NCI-H1417 (cell line): ENCODE measurements at regions not wholly inside any gene's neighbourhood (a gene's known extent, or its start where the extent isn't known, plus 50 kb on each side); places are given as distances from the start of the nearest gene placed in this dataset.

Source experiments
- DNase-seq, 3 experiments: peaks; one replicate each; lab custom pipeline; 2025; lab: John Stamatoyannopoulos, UW

- DNase-seq = no peak
Observed at GRCh38 chr2:158732573-158733429, 62.3 kb upstream of the DAPL1 start.

DNA sequence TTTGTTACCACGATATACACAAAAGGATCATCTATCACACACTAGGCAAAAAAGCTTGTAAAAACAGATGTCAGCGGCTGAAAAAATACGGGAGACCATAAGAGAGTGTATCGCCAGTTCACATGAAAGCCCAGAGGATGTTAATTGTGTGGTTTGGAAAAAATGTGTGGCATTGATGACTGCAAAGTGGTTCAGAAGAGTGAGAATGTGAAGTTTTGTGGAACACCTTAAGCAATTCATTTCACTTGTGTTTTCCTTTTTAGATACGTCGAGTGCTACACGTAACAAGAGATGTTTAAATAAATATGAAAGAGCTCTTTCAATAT lies 61.7 kb upstream of the DAPL1 start:
- no peak for DNase-seq

- DNase-seq = no peak
Observed at GRCh38 chr2:158734442-158734841, 60.7 kb upstream of the DAPL1 start.

DNA sequence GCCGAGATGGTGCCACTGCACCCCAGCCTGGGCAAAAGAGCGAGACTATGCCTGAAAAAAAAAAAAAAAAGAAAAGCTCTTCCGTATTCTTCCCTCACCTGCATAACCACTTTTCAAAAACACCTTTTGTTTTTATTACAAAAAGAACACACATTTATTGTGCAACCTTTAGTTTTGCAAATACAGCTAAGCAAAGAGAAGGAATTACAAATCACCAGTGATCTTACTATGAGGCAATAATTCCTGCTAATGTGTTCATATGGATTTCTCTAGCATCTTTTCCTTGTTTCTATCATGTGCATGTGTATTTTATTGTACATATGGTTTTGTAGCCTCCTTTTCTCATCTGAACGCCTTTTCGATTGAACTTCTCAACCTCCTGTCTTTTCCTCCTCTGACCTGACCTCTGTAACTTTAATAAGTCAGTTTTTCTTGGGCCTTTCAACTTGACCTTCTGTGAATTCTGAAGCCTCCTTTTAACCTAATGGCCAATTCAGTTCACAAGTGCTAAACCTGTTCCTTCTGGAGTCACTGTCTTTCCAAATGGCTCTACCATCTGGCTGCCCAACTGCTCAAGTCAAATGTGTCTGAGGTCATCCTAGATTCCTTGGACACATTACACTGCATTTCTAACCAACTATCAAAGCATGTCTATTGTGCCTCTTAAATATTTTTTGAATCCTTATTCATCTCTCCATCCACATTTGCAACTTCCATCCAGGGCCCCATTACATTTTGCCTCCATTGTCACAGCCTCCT lies 59.1 kb upstream of the DAPL1 start:
- DNase-seq = no peak

DNA sequence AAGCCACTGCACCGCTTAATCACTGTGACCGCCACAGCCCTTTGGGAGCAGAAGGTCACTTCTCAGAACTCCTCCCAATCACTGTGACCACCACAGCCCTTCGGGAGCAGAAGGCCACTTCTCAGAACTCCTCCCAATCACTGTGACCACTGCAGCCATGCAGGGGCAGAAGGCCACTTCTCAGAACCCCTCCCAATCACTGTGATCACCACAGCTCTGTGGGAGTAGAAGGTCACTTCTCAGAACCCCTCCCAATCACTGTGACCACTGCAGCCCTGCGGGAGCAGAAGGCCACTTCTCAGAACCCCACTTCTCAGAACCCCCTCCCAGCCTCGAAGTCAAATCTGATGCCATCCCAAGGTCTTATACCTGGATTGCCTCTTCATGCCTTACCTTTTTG lies 56.8 kb upstream of the DAPL1 start:
- DNase-seq = no peak

DNA sequence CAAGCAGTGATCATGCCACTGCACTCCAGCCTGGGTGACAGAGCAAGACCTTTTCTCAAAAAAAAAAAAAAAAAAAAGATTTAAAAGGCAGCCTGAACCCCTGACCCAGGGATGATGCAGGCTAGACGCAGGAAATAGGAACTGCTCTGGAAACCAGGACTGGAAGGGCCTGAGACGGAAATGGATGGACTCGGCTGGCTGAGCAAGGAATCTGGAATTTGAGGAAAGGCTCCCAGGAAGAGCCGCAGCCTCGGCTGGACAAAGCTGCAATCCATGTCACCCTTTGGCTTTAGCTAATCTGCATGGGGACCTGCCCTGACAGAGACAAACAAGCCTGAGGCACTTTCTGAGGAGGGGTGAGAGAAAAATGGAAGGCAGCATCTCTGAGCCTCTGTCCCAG lies 55.0 kb upstream of the DAPL1 start:
- no peak for DNase-seq

DNA sequence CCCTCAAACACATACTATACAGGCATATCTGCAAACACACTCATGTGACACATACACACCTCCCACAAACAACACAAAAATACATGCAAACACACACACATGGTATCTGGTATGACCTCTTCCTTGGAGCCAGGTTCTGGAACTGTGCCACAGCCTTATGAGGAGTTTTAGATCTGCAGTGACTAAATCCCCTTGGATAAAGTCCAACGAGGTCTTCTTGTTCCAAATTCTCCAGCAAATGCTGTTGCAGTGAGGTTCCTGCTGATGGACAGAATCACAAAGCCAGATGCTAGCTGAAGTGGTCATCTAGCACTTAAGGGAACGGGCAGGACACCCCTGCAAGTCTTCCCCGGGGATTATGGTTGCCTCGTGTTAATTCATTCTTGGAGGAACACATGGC lies 54.5 kb upstream of the DAPL1 start:
- DNase-seq = no peak

DNA sequence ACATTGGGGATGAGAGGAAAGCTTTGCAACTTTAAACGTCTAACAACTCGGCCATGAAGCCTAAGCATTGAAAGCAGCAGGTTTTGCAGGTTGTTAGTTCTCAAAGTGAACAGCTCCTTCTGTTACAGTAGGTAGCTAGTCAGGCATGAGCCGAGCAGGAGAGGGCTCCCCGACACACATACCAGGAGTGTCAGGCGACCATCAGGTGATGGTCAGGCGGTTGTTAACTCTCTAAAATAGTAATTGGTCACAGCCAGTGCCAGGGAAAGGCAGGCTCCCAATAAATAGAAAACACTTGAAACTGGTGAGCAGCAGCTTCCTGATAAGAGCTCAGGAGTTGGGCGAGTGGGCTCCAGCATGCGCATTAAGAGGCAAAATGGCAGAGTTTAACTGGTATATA lies 53.5 kb upstream of the DAPL1 start:
- DNase-seq = no peak

DNA sequence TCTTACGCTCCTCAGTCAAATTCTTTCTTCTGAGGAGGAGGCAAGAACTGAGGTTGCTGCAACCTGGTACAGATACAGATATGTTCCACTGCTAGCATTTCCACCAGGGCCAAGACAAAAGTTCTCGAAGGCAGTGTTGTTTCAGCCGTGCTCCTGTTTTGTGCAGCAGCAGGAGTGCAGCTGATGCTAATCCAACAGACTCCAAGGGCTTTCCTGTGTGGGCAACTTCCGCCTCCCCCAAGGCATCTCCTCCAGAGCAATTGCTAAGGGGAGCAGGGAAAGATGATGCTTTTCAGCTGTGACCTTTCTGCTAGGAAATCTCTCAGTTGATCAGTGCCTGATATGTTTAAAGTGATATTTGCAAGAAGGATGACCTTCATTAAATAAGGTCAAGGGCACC lies 52.6 kb upstream of the DAPL1 start:
- no peak for DNase-seq

DNA sequence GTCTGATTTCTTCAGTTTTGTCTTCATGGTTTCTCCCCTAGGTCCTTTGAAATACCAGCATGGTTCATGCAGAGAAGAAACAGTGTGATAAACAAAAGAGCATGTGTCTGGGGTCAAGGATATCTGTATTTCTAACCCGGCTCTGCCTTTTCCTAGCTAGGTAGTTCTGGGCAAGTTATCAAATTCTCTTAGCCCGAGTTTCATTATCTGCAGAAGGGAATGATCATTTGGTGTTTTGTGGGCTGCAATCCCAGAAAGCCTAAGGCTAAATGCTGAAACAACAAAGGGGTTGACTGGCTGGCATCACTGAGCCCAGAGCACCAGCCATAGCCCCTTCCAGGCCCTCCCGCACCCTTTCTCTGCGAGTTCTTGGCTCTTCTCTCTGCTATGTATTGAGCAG lies 51.7 kb upstream of the DAPL1 start:
- DNase-seq = no peak

DNA sequence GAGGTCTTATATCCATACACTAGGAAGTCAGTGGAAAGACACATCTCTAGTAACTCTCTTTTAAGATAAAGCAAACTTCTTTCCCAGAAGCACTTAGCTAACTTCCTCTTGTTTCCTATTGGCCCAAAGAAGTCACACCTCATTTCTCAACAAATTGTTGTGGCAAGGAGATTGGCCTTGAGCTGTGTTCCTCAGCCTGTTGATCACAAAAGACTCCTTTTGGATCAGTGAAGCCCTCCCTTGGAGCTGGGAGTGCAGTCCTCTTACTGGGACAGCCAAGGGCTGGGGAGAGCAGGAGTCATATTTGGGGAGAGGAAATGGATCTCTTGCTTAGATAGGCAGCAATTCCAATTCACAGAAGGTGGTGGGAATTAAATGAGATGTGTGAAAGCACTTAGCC lies 51.2 kb upstream of the DAPL1 start:
- no peak for DNase-seq

DNA sequence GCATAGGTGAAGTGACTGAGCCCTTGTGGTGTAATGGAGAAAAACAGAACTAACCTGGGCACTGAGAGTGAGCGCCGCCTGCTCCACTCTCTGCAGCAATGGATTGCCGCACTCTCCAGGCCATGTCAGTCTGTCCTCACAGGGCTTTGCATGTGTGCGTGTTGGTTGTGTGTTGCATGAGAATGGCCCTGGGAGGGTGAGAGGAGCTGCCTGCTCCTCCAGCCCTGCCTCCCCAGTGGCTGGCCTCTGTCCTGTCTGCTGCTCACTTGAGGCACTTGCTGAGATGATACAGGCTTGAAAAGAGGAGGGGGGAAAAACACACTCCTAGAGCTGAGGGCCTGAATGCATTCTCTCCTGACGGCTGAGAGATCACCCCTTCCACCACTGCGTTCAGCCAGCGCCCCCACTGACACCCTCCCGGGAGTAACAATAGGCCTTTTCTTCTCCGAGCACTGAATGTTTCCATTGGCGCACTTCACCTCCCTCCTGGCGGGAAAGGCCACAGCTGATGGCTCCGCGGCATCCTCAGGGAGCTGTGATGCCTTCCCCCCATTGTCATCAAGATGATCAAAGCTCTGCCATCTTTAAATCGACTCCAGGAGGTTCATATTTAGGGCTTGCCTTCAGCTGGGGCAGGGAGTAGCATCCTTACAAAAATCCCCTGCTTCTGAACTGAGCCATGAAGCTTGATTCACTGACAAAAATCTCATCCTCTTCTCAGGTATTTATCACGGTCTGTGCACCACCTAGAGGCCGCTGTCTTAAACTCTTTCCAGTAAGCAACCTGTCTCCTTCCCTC lies 49.9 kb upstream of the DAPL1 start:
- DNase-seq = peak; percentile 12 to 55 (median 20)
